ENCODE measurements at regions not wholly inside any gene's neighbourhood (a gene's known extent, or its start where the extent isn't known, plus 50 kb on each side); places are given as distances from the start of the nearest gene placed in this dataset.

DNA sequence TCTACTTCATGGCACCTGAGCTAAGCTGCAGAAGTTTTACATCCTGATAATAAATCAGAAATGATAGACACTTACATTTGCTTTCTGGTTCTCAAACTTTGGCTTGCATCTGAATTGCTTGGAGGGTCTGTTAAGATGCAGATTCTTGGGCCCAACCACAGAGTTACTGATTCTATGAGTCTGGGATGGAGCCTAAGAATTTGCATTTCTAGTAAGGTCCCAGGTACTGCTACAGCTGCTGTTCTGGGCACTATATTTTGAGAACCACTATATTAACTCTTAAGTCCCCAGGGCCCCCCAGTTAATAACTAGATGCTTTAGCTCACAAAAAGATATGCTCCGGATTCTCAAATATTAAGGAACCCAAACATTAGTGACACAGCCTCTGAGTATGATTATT lies 69.8 kb upstream of the DAB2 start:
- TF ChIP-seq, protein P1, sequence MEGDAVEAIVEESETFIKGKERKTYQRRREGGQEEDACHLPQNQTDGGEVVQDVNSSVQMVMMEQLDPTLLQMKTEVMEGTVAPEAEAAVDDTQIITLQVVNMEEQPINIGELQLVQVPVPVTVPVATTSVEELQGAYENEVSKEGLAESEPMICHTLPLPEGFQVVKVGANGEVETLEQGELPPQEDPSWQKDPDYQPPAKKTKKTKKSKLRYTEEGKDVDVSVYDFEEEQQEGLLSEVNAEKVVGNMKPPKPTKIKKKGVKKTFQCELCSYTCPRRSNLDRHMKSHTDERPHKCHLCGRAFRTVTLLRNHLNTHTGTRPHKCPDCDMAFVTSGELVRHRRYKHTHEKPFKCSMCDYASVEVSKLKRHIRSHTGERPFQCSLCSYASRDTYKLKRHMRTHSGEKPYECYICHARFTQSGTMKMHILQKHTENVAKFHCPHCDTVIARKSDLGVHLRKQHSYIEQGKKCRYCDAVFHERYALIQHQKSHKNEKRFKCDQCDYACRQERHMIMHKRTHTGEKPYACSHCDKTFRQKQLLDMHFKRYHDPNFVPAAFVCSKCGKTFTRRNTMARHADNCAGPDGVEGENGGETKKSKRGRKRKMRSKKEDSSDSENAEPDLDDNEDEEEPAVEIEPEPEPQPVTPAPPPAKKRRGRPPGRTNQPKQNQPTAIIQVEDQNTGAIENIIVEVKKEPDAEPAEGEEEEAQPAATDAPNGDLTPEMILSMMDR (IDR thresholded peaks at IDR 0.05), result no peak
- no peak for TF ChIP-seq POLR2A (IDR thresholded peaks at IDR 0.05)
